ENCODE measurements at regions not wholly inside any gene's neighbourhood (a gene's known extent, or its start where the extent isn't known, plus 50 kb on each side); places are given as distances from the start of the nearest gene placed in this dataset.
"Not testable (repeated sequence)": the region's sequence is repeated elsewhere in the genome, so short reads cannot be mapped to it uniquely, and the experiment has no call there.

GRCh38 chrX:109049903-109050302 is 313.5 kb upstream of the IRS4 start:
- no peak for TF ChIP-seq POLR2A (IDR thresholded peaks at IDR 0.05; ENCODE audit: low read depth, low read length)
- no peak for DNase-seq (ENCODE audit: insufficient read length, low spot score)
- no peak for FAIRE-seq

GRCh38 chrX:109049416-109049815 is 313.1 kb upstream of the IRS4 start:
- no peak for TF ChIP-seq POLR2A (IDR thresholded peaks at IDR 0.05; ENCODE audit: low read depth, low read length)

GRCh38 chrX:109040057-109040456 is 303.7 kb upstream of the IRS4 start:
- no peak for TF ChIP-seq POLR2A (IDR thresholded peaks at IDR 0.05; ENCODE audit: low read depth, low read length)
- no peak for DNase-seq (ENCODE audit: insufficient read length, low spot score)
- FAIRE-seq, result no peak

More at GRCh38 chrX:109049416-109049815, 313.1 kb upstream of the IRS4 start:
- FAIRE-seq (no peak), DNase-seq (ENCODE audit: insufficient read length, low spot score) (no peak)

GRCh38 chrX:109036624-109037023 is 300.3 kb upstream of the IRS4 start:
- DNase-seq (ENCODE audit: insufficient read length, low spot score) (no peak), FAIRE-seq (no peak)
- TF ChIP-seq POLR2A (IDR thresholded peaks at IDR 0.05; ENCODE audit: low read depth, low read length), result no peak

- no peak for FAIRE-seq
- no peak for TF ChIP-seq POLR2A (IDR thresholded peaks at IDR 0.05; ENCODE audit: low read depth, low read length)
Observed at GRCh38 chrX:108993909-108994308, 257.5 kb upstream of the IRS4 start.

GRCh38 chrX:108972899-108973298 is 236.5 kb upstream of the IRS4 start:
- DNase-seq (ENCODE audit: insufficient read length, low spot score); FAIRE-seq: not testable (repeated sequence)

More at GRCh38 chrX:108993909-108994308, 257.5 kb upstream of the IRS4 start:
- no peak for DNase-seq (ENCODE audit: insufficient read length, low spot score)

GRCh38 chrX:108947205-108947604 is 210.8 kb upstream of the IRS4 start:
- FAIRE-seq, result no peak
- no peak for TF ChIP-seq POLR2A (IDR thresholded peaks at IDR 0.05; ENCODE audit: low read depth, low read length)
- no peak for DNase-seq (ENCODE audit: insufficient read length, low spot score)

- TF ChIP-seq POLR2A (IDR thresholded peaks at IDR 0.05; ENCODE audit: low read depth, low read length), result no peak
- DNase-seq (ENCODE audit: insufficient read length, low spot score) (no peak), FAIRE-seq (no peak)
Observed at GRCh38 chrX:108946531-108946930, 210.2 kb upstream of the IRS4 start.

- no peak for TF ChIP-seq POLR2A (IDR thresholded peaks at IDR 0.05; ENCODE audit: low read depth, low read length)
- DNase-seq (ENCODE audit: insufficient read length, low spot score), result no peak
- FAIRE-seq, result no peak
Observed at GRCh38 chrX:108945883-108946523, 209.6 kb upstream of the IRS4 start.

- no peak for TF ChIP-seq POLR2A (IDR thresholded peaks at IDR 0.05; ENCODE audit: low read depth, low read length)
- DNase-seq (ENCODE audit: insufficient read length, low spot score) (no peak), FAIRE-seq (no peak)
Observed at GRCh38 chrX:108914791-108915190, 178.4 kb upstream of the IRS4 start.

- DNase-seq (ENCODE audit: insufficient read length, low spot score); FAIRE-seq: not testable (repeated sequence)
Observed at GRCh38 chrX:108903831-108904230, 167.5 kb upstream of the IRS4 start.

GRCh38 chrX:108900333-108900732 is 164.0 kb upstream of the IRS4 start:
- no peak for TF ChIP-seq POLR2A (IDR thresholded peaks at IDR 0.05; ENCODE audit: low read depth, low read length)
- DNase-seq (ENCODE audit: insufficient read length, low spot score) (no peak), FAIRE-seq (no peak)

- not testable (repeated sequence) for FAIRE-seq
Observed at GRCh38 chrX:108896349-108896748, 160.0 kb upstream of the IRS4 start.

GRCh38 chrX:108892501-108892900 is 156.1 kb upstream of the IRS4 start:
- DNase-seq (ENCODE audit: insufficient read length, low spot score) (no peak), FAIRE-seq (no peak)
- TF ChIP-seq POLR2A (IDR thresholded peaks at IDR 0.05; ENCODE audit: low read depth, low read length), result no peak

More at GRCh38 chrX:108896349-108896748, 160.0 kb upstream of the IRS4 start:
- not testable (repeated sequence) for DNase-seq (ENCODE audit: insufficient read length, low spot score)

- TF ChIP-seq POLR2A (IDR thresholded peaks at IDR 0.05; ENCODE audit: low read depth, low read length), result no peak
- FAIRE-seq (no peak), DNase-seq (ENCODE audit: insufficient read length, low spot score) (no peak)
Observed at GRCh38 chrX:108875548-108875947, 139.2 kb upstream of the IRS4 start.

- not testable (repeated sequence) for DNase-seq (ENCODE audit: insufficient read length, low spot score); FAIRE-seq
Observed at GRCh38 chrX:108843039-108843438, 106.7 kb upstream of the IRS4 start.

All from H54 (cell line).